Ovary (tissue), 7 donors: ENCODE measurements at regions not wholly inside any gene's neighbourhood (a gene's known extent, or its start where the extent isn't known, plus 50 kb on each side); places are given as distances from the start of the nearest gene placed in this dataset.

Source experiments
- DNase-seq, 5 donors: peaks; one replicate each; pipeline ENCODE4 v3.0.0-alpha.2; 2019 to 2020
- H3K27ac ChIP-seq, 2 donors: fragments of 200-600 bp; one replicate each; pipeline versions ENCODE4 v1.5.1 to v1.8.0; 2019 to 2022
- H3K27me3 ChIP-seq: fragments of 200-600 bp; one replicate; pipeline ENCODE4 v1.8.0; 2022
- H3K36me3 ChIP-seq: fragments of 200-600 bp; sonication (generic); one replicate; pipeline ENCODE4 v1.5.1; 2019
- H3K4me1 ChIP-seq: one replicate; pipeline ENCODE4 v1.8.1; 2013; ENCODE audit warnings: mild to moderate bottlenecking, moderate library complexity; ENCODE audit not compliant: insufficient read depth
- H3K4me3 ChIP-seq: fragments of 200-600 bp; sonication (generic); one replicate; pipeline ENCODE4 v1.5.1; 2017
- H3K9me3 ChIP-seq, 2 donors: fragments of 200-600 bp in 1 of 2; sonication (generic) in 1 of 2; one replicate each; pipeline versions ENCODE4 v1.5.1 to v1.8.1; 2013 to 2019; ENCODE audit warnings: mild to moderate bottlenecking in 1 of 2, moderate library complexity in 1 of 2
- EP300 ChIP-seq: sonication (generic); formaldehyde crosslinking; IDR thresholded peaks from one replicate; pipeline ENCODE4 v1.6.1; 2017; ENCODE audit warnings: antibody characterized with exemption
- POLR2A ChIP-seq: fragments of 450-650 bp; IDR thresholded peaks from one replicate; pipeline ENCODE4 v1.6.1; 2017; ENCODE audit warnings: antibody characterized with exemption, mild to moderate bottlenecking, moderate library complexity
- WGBS, 3 donors: extraction: QIAGEN DNeasy Blood & Tissue Kit in 1 of 3; methylation state at CpG; one replicate each; pipeline versions ENCODE4 v1.1.5 to v1.1.7; 2013 to 2017; 5-methylcytosine and 5-hydroxymethylcytosine counted together
- intact Hi-C, 4 donors: fragments of 100-400 bp; cut with DNase I; formaldehyde crosslinking; loops; one replicate each; pipeline versions ENCODE4 v1.11.0 to v1.15.1; 2022 to 2023
- TF ChIP-seq, protein P1 (sequence below), 3 donors: fragments of 450-650 bp in 2 of 3; fragments of 200-600 bp in 1 of 3; IDR thresholded peaks; one replicate each; pipeline versions ENCODE4 v1.5.1 to v1.8.0; 2016 to 2022; ENCODE audit warnings: antibody characterized with exemption in 3 of 3, mild to moderate bottlenecking in 1 of 3
- donor health status: DM: no; HTN: no; CAD: no; lungs with moderate emphysema.
- donor health status: DM: no; HTN: no; CAD: no.
- donor health status: Bipolar disorder and iron deficiency.
- donor health status: DM: no; HTN: no; CAD: no.
- donor health status: DM: yes; HTN: yes; CAD: no.

DNA sequence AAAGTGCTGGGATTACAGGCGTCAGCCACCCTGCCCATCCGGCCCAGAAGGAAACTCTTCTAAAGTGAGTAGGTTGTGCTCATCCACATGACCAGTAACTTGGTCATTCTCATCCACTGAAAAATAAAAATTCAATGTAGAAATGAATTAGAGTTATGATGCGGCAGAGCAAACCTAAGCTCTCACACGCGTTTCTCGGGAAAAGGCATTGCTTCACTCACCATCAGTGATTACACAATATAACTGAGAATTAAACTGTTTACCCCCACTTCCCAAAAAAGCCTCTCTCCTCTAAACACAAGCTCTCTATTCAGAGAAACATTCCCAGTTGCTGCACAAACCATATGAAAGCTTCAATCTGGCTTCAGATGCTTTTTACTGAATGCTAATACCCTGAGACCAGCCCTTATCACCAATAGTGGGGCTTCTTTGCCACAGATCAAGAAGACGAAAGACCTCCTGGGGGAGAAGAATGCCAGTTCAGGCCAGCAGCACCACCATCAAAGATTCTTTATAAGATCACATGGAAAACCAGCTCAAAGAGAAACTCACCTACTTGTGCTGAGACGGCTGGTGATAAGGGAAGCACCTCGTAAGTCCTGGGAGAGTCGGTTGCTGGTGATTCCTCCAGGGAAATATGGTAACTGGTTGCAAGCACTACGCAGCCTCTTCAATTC, 121.5 kb upstream of the SFSWAP start:
- TF ChIP-seq EP300 = no peak
- no peaks in the 10 kb centered on the region for H3K27me3 ChIP-seq
- no peaks in the 10 kb centered on the region for H3K4me1 ChIP-seq
- no peak for DNase-seq
- WGBS, 3 donors = 60 to 66% (median 63%) methylated on average over 11 of the region's 11 CpGs
- no peaks in the 10 kb centered on the region for H3K36me3 ChIP-seq
- H3K4me3 ChIP-seq = no peak overlapping the region
- intact Hi-C loops = no loop called here
- peaks cover 0 to 5% of the 10 kb centered on the region in 2 donors for H3K9me3 ChIP-seq
- H3K27ac ChIP-seq = no peak overlapping the region

DNA sequence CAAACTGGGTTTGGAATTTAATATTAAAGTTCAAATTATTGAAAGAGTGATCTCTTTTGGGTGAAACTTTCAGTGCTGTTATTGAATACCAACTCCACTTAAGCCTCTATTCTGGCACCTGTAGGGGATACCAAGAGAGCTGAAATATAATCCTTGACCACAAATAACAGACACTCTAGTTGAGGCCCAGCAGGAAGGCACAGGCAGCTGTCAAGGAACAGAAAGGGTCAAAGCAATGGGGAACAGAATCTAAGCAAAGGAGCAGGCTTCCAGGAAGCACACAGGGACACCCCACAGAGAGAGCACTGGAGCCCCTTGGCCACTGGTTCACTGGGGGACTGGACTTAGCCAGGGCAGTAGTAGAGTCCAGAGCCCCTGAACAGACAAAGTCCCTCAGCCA, 120.9 kb upstream of the SFSWAP start:
- intact Hi-C loops = no loop called here
- no peaks in the 10 kb centered on the region for H3K27me3 ChIP-seq
- no peak for DNase-seq
- peaks cover 0 to 5% of the 10 kb centered on the region in 2 donors for H3K9me3 ChIP-seq
- no peaks in the 10 kb centered on the region for H3K4me1 ChIP-seq
- H3K36me3 ChIP-seq = no peaks in the 10 kb centered on the region
- H3K27ac ChIP-seq = no peak overlapping the region
- TF ChIP-seq, protein P1, sequence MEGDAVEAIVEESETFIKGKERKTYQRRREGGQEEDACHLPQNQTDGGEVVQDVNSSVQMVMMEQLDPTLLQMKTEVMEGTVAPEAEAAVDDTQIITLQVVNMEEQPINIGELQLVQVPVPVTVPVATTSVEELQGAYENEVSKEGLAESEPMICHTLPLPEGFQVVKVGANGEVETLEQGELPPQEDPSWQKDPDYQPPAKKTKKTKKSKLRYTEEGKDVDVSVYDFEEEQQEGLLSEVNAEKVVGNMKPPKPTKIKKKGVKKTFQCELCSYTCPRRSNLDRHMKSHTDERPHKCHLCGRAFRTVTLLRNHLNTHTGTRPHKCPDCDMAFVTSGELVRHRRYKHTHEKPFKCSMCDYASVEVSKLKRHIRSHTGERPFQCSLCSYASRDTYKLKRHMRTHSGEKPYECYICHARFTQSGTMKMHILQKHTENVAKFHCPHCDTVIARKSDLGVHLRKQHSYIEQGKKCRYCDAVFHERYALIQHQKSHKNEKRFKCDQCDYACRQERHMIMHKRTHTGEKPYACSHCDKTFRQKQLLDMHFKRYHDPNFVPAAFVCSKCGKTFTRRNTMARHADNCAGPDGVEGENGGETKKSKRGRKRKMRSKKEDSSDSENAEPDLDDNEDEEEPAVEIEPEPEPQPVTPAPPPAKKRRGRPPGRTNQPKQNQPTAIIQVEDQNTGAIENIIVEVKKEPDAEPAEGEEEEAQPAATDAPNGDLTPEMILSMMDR (IDR thresholded peaks at IDR 0.05) = no peak
- TF ChIP-seq EP300 (no peak), POLR2A (no peak)
- H3K4me3 ChIP-seq = no peak overlapping the region

DNA sequence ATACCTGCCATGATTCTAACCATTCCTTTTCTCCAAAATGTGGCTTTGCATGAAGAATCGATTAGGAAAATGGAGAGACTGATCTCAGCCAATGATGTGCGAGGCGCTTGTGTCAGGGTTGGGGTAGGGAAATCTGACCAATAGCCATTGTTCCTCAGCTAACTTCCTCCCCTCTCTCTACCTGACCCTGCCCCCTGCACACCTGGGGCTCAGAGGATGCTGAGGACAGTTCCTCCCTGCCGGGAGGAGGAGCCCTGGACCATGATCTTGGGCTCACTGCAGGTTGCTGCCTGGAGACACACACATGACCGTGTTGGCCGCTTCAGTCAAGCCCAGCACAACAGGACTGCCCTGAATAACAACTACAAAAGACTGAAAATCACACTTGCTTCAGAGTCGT, 119.8 kb upstream of the SFSWAP start:
- Histone ChIP-seq H3K4me3 (no peak overlapping the region), H3K4me1 (no peaks in the 10 kb centered on the region), H3K36me3 (no peaks in the 10 kb centered on the region), H3K27me3 (no peaks in the 10 kb centered on the region), H3K9me3 (peaks cover 0 to 5% of the 10 kb centered on the region in 2 donors), H3K27ac (no peak overlapping the region)
- TF ChIP-seq EP300 (no peak), POLR2A (no peak)
- TF ChIP-seq, protein P1 (IDR thresholded peaks at IDR 0.05) = no peak
- intact Hi-C loops = no loop called here
- WGBS, 3 donors = 75 to 85% (median 75%) methylated on average over 7 of the region's 7 CpGs
- DNase-seq = no peak

DNA sequence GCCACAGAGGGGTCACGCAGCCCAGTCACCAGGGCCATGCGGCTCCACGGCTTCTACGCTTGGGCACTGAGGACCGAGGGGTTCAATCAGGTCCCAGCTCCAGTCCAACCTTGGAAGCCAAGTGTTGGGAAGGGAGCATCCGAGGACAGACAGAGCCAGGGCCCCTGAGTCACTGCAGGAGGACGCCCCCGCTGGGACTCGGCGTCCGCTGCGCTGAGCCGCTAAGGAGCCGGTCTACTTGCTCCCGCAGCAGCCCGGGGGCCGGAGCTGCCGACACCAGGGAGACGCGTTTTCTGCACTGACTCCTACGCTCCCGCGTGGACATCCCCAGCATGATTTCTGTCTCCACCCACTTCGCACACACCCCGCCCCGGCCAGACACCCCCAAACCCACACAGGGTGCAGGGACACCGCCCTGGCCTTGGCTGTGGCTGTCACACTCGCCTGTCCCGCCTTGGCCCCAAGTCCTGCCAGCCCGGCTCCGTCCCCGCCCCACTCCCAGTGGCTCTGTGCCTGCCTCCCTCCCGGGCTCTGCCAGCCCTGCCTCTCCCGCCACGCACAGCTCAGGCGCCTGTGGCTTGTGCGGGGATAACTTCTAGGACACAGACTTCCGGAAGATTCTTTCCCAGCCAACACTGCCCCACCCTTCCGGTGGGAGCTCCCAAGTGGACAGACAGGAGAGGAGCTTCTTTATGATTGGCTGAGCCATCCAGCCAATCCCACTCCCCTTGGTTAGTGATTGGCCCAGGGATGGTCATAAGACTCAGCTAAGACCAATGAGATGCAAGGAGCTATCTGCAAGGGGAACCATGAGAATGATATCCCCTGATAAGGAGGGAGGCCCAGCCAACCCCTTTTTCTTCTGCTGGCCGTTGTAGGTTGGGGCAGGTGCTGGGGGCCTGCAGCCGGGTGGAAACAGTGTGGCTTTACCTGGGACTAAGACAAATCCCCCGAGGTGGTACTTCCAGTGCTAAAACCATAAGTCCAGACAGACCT, 118.9 kb upstream of the SFSWAP start:
- intact Hi-C loops = no loop called here
- whole genome bisulfite sequencing, 3 donors = 87 to 92% (median 89%) methylated on average over 42 of the region's 42 CpGs
- H3K9me3 ChIP-seq = no peaks in the 10 kb centered on the region
- TF ChIP-seq, protein P1 (IDR thresholded peaks at IDR 0.05) = no peak
- TF ChIP-seq POLR2A = no peak
- no peak for TF ChIP-seq EP300
- H3K4me1 ChIP-seq = no peaks in the 10 kb centered on the region
- H3K4me3 ChIP-seq = no peak overlapping the region
- no peaks in the 10 kb centered on the region for H3K27me3 ChIP-seq
- no peak overlapping the region for H3K27ac ChIP-seq
- no peaks in the 10 kb centered on the region for H3K36me3 ChIP-seq
- DNase-seq = no peak

DNA sequence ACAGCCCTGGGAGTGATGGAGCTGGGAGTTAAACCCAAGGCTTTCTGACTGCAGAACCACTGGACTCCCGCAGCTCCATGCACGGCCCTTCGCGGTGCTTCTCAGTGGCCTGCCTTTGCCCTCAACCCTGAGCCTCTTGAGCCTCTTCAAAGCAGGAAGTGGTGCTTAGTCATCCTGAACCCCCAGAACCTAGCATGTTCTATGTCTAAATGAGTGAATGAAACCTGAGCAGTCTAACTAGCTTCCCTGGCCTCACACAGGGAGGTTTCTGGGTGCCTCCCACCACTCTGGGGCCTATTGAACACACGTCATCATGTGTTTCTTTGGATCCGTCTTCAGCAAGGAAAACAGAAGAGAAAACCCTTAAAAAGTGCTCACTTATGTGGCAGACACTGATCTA, 117.9 kb upstream of the SFSWAP start:
- H3K9me3 ChIP-seq = no peaks in the 10 kb centered on the region
- H3K4me1 ChIP-seq = no peaks in the 10 kb centered on the region
- 69 to 77% (median 70%) methylated on average over 6 of the region's 6 CpGs for WGBS, 3 donors
- H3K27ac ChIP-seq = no peak overlapping the region
- no peaks in the 10 kb centered on the region for H3K36me3 ChIP-seq
- DNase-seq = no peak
- TF ChIP-seq, protein P1 (IDR thresholded peaks at IDR 0.05) = no peak
- TF ChIP-seq POLR2A (no peak), EP300 (no peak)
- H3K27me3 ChIP-seq = no peaks in the 10 kb centered on the region
- intact Hi-C loops = no loop called here
- no peak overlapping the region for H3K4me3 ChIP-seq
